ENCODE measurements at regions not wholly inside any gene's neighbourhood (a gene's known extent, or its start where the extent isn't known, plus 50 kb on each side); places are given as distances from the start of the nearest gene placed in this dataset.

- no peak for DNase-seq
- no peaks in the 10 kb centered on the region for H3K36me3 ChIP-seq
- peaks cover 0 to 12% (median 3%) of the 10 kb centered on the region in 4 donors for H3K4me1 ChIP-seq
- no peak overlapping the region for H3K4me3 ChIP-seq
- no peaks in the 10 kb centered on the region for H3K27me3 ChIP-seq
- no peaks in the 10 kb centered on the region for H3K9me3 ChIP-seq
- H3K27ac ChIP-seq, result peak overlapping the region in 1 of 4 donors; percentile 18
- TF ChIP-seq CTCF (IDR thresholded peaks at IDR 0.05) (no peak), POLR2A (IDR thresholded peaks at IDR 0.05) (no peak)
These were observed 244.9 kb upstream of the ANKRD55 start for GRCh38 chr5:56478062-56478461.

- no peak overlapping the region for H3K27ac ChIP-seq
- TF ChIP-seq CTCF (IDR thresholded peaks at IDR 0.05) (no peak), POLR2A (IDR thresholded peaks at IDR 0.05) (no peak)
These were observed 243.3 kb upstream of the ANKRD55 start for GRCh38 chr5:56476487-56476856.

GRCh38 chr5:56475689-56476486 is 242.8 kb upstream of the ANKRD55 start:
- H3K4me3 ChIP-seq, result no peak overlapping the region
- no peaks in the 10 kb centered on the region for H3K36me3 ChIP-seq
- no peak overlapping the region for H3K27ac ChIP-seq
- no peak for TF ChIP-seq POLR2A (IDR thresholded peaks at IDR 0.05)
- TF ChIP-seq CTCF (IDR thresholded peaks at IDR 0.05), result no peak
- no peaks in the 10 kb centered on the region for H3K9me3 ChIP-seq
- no peaks in the 10 kb centered on the region for H3K27me3 ChIP-seq
- H3K4me1 ChIP-seq, result peaks cover 0 to under 1% (median 0%) of the 10 kb centered on the region in 4 donors
- DNase-seq, result no peak

More at GRCh38 chr5:56476487-56476856, 243.3 kb upstream of the ANKRD55 start:
- H3K9me3 ChIP-seq, result no peaks in the 10 kb centered on the region
- H3K4me3 ChIP-seq, result no peak overlapping the region
- no peaks in the 10 kb centered on the region for H3K27me3 ChIP-seq
- no peak for DNase-seq
- H3K4me1 ChIP-seq, result peaks cover 0 to 6% (median 0%) of the 10 kb centered on the region in 4 donors
- H3K36me3 ChIP-seq, result no peaks in the 10 kb centered on the region

- DNase-seq, result no peak
- Histone ChIP-seq H3K27ac (no peak overlapping the region), H3K27me3 (no peaks in the 10 kb centered on the region), H3K4me3 (no peak overlapping the region), H3K4me1 (no peaks in the 10 kb centered on the region), H3K9me3 (no peaks in the 10 kb centered on the region), H3K36me3 (no peaks in the 10 kb centered on the region)
- TF ChIP-seq CTCF (IDR thresholded peaks at IDR 0.05) (no peak), POLR2A (IDR thresholded peaks at IDR 0.05) (no peak)
These were observed 238.6 kb upstream of the ANKRD55 start for GRCh38 chr5:56471707-56472106.

GRCh38 chr5:56470007-56470406 is 236.9 kb upstream of the ANKRD55 start:
- TF ChIP-seq CTCF (IDR thresholded peaks at IDR 0.05) (no peak), POLR2A (IDR thresholded peaks at IDR 0.05) (no peak)
- H3K27me3 ChIP-seq, result no peaks in the 10 kb centered on the region
- H3K27ac ChIP-seq, result no peak overlapping the region
- H3K9me3 ChIP-seq, result no peaks in the 10 kb centered on the region
- H3K4me3 ChIP-seq, result no peak overlapping the region
- no peak for DNase-seq
- H3K36me3 ChIP-seq, result no peaks in the 10 kb centered on the region
- H3K4me1 ChIP-seq, result no peaks in the 10 kb centered on the region
